Small intestine (tissue), 7 donors: ENCODE measurements at regions not wholly inside any gene's neighbourhood (a gene's known extent, or its start where the extent isn't known, plus 50 kb on each side); places are given as distances from the start of the nearest gene placed in this dataset.
A peak's percentile ranks its signal among the peaks of the same experiment; 100 is the strongest.
"Not testable (repeated sequence)": the region's sequence is repeated elsewhere in the genome, so short reads cannot be mapped to it uniquely, and the experiment has no call there.

Experiments used
- DNase-seq, 2 donors: peaks; one replicate each; pipeline versions ENCODE4 v3.0.0 to v3.0.0-alpha.2; 2013
- FAIRE-seq: peaks from 2 replicates; lab custom pipeline; 2012; peaks lifted over from hg19 to GRCh38; lab: Jason Lieb, UNC
- H3K27ac ChIP-seq, 3 donors: one replicate each; pipeline ENCODE4 v1.5.1; 2013; ENCODE audit warnings: low read length in 2 of 3, mild to moderate bottlenecking in 2 of 3, control low read depth in 1 of 3, inconsistent platforms in 1 of 3, low read depth in 1 of 3, moderate library complexity in 1 of 3
- H3K27me3 ChIP-seq, 3 donors: one replicate each; pipeline ENCODE4 v1.6.1; 2013; ENCODE audit warnings: low read length in 3 of 3, inconsistent platforms in 1 of 3; ENCODE audit not compliant: control insufficient read depth in 3 of 3, insufficient read depth in 3 of 3
- H3K36me3 ChIP-seq, 3 donors: one replicate each; pipeline ENCODE4 v1.6.1; 2013; ENCODE audit warnings: low read length in 3 of 3, inconsistent platforms in 1 of 3, low read depth in 1 of 3, mild to moderate bottlenecking in 1 of 3, moderate library complexity in 1 of 3; ENCODE audit not compliant: control insufficient read depth in 3 of 3, insufficient read depth in 2 of 3
- H3K4me1 ChIP-seq, 3 donors: one replicate each; pipeline ENCODE4 v1.6.1; 2013; ENCODE audit warnings: low read length in 2 of 3, inconsistent platforms in 1 of 3, low read depth in 1 of 3, mild to moderate bottlenecking in 1 of 3, moderate library complexity in 1 of 3; ENCODE audit not compliant: control insufficient read depth in 3 of 3, insufficient read depth in 2 of 3
- H3K4me3 ChIP-seq, 3 donors: one replicate each; pipeline ENCODE4 v1.5.1; 2013; ENCODE audit warnings: low read length in 3 of 3, control low read depth in 1 of 3, inconsistent platforms in 1 of 3, low read depth in 1 of 3, mild to moderate bottlenecking in 1 of 3, moderate library complexity in 1 of 3
- H3K9me3 ChIP-seq, 2 donors: one replicate each; pipeline ENCODE4 v1.6.1; 2013; ENCODE audit warnings: low read depth in 1 of 2, low read length in 1 of 2; ENCODE audit not compliant: control insufficient read depth in 2 of 2, insufficient read depth in 1 of 2
- WGBS, 3 donors: extraction: QIAGEN DNeasy Blood & Tissue Kit; methylation state at CpG; one replicate each; pipeline ENCODE4 v1.1.7; 2013; 5-methylcytosine and 5-hydroxymethylcytosine counted together
- donor health status: healthy with polysubstance abuse.
- donor health status: control.
- donor health status: control.
- donor health status: Bipolar disorder and iron deficiency.
- donor health status: healthy.

DNA sequence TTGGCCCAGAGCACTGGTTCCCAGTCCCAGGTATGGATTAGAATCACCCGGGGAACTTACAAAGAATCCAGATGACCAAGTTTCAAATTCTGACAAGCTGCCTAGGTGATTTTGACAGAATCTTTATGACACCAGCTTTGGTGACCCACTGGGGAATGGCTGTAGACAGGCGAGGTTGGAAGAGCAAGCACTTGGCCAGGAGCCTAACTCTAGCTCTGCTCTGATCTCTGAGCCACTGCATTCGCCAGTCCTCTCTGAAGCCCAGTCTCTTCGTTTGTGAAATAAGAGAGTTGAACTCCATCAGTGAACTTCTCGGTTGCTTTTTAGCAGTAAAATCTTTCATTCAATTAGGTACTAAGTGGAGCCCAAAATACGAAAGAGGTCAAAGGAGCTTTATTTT, 161.2 kb downstream of the VEGFA start:
- DNase-seq (no peak), FAIRE-seq (no peak)
- Histone ChIP-seq H3K27me3 (no peaks in the 10 kb centered on the region), H3K36me3 (no peaks in the 10 kb centered on the region), H3K27ac (no peak overlapping the region), H3K4me1 (peaks cover 0 to 42% (median 0%) of the 10 kb centered on the region in 3 donors), H3K4me3 (no peak overlapping the region), H3K9me3 (no peaks in the 10 kb centered on the region)
- WGBS, 3 donors: 73 to 83% (median 76%) methylated on average over 6 of the region's 6 CpGs

DNA sequence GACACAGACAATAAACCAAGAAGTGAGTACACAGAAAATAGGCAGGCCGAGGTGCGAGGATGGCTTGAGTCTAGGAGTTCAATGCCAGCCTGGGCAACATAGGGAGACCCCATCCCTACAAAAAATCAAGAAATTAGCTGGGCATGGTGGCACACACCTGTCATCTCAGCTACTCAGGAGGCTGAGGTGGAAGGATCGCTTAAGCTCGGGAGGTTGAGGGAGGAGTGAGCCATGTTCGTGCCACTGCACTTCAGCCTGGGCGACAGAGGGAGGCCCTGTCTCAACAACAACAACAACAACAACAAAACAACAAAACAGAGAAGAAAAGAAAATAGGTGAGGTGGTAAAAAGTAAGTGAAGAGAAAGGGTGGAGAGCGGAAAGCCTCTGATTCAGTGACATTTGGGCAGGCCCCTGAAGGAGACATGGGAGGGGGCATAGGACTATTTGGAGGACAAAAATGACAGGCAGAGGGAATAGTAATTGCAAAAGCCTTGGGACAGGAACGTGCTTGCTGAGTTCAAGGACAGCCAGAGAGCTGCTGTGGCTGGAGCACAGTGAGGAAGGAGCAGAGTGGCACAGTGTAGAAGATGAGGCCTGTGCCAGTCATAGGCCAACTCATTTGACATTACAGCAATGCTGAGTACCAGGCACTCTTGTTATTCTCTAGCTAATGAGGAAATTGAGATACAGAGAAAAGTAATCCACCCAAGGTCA, 160.6 kb downstream of the VEGFA start:
- DNase-seq (no peak), FAIRE-seq (no peak)
- Histone ChIP-seq H3K27me3 (no peaks in the 10 kb centered on the region), H3K9me3 (no peaks in the 10 kb centered on the region), H3K4me3 (no peak overlapping the region), H3K36me3 (no peaks in the 10 kb centered on the region), H3K4me1 (peaks cover 0 to 48% (median 0%) of the 10 kb centered on the region in 3 donors), H3K27ac (no peak overlapping the region)
- WGBS, 3 donors: 81 to 85% (median 83%) methylated on average over 8 of the region's 8 CpGs

DNA sequence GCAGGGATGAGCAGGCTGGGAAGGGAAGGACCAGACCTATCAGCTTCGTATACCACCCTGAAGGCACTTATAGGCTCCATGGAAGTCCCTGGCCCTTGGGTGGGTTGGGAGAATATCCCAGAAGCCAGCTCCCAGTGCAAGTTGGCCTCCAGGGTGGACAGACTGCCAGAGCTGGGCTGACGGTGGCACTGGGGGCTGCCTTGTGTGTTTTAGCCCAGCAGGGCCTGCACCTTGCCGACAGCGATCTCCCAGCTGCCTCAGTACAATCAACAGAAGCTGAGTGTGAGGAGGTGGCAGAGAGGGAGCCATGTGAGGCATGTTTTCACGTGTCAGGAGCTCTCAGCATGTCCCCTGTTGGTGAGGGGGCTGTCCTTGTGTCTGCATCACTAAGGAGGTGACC, 159.5 kb downstream of the VEGFA start:
- Histone ChIP-seq H3K9me3 (no peaks in the 10 kb centered on the region), H3K4me1 (peaks cover 0 to 56% (median 0%) of the 10 kb centered on the region in 3 donors), H3K36me3 (no peaks in the 10 kb centered on the region), H3K4me3 (no peak overlapping the region), H3K27me3 (no peaks in the 10 kb centered on the region), H3K27ac (no peak overlapping the region)
- no peak for FAIRE-seq
- DNase-seq: no peak
- 84 to 94% (median 93%) methylated on average over 5 of the region's 5 CpGs for WGBS, 3 donors

DNA sequence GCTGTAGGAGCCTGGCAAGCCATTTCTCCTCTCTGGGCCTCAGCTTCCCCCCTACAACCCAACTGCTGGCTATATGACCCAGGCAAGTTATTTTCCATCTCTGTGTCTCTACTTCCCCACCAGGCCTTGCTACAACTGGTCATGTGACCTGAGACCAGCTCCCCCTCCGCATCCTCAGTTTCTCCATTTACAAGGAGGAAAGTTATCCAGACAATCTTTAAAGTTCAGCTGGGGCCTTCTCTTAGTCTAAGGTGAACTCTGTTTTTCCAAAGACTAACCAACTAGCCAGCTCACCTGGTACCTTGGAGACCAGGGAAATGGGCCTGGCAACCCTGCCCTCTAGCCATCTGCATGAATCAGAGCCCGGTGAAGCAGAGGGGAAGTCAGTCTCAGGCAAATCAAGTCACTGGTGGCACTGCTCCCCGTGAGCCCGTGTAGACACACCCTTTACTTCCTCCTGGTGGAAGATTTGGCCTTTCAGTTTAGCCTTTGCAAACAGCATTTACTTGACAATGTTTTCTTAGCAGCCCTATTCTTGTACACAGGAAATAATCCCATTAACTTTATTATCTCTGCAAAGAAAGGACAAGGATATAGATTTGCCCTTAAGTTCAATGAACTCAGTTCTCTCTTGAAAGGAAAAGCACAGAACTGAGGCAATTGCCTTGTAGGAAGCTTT, 157.7 kb downstream of the VEGFA start:
- no peaks in the 10 kb centered on the region for H3K36me3 ChIP-seq
- H3K27ac ChIP-seq: peak overlapping the region; percentile 24 to 85 (median 84)
- DNase-seq (peak; percentile 72 to 79), FAIRE-seq (no peak)
- H3K4me1 ChIP-seq: peaks cover 0 to 42% (median 0%) of the 10 kb centered on the region in 3 donors
- H3K27me3 ChIP-seq: no peaks in the 10 kb centered on the region
- no peaks in the 10 kb centered on the region for H3K9me3 ChIP-seq
- 26 to 48% (median 27%) methylated on average over 4 of the region's 4 CpGs for WGBS, 3 donors
- H3K4me3 ChIP-seq: no peak overlapping the region

DNA sequence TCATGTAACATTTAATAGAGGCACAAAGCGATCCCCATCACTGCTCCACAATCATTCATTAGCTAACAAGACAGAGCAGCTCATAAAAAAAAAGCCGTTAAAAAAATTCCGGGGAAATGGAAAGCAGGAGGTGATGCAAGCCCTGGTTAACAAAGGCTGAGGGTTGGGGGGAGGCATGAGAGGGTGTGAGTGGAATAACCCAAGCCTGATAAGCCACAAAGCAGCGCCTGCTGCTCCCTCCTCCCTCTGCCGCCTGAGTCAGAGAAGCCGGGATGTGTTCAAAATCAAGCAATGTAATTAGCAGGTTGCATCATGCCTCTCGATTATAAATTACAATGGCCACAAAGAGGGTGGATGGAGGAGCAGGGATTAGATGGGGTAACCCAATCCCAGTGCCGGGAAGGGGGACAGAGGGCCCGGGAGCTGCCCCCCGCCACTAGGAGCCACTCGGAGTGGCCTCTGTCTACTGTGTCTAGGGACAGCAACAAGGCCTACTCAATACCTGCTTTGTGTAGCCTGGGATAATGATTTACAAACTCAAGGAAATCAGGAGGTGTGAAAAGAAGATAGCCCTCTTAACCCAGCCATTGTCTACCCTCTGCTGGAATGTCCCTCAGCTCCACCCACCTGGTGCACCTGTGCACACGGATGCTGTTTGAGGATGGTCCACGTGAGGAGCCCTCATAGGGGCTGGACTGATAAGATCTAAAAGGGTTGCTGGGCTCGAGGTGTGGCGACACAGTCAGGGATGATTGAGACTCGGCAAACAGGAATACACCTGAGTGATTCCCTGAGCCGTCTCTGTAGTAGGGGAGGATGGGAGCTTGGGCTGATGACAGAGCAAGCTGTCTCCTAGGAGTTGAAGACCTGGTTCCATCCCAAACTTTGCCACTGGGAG, 156.9 kb downstream of the VEGFA start:
- Histone ChIP-seq H3K36me3 (no peaks in the 10 kb centered on the region), H3K27ac (peak overlapping the region in 2 of 3 donors; percentile 85 to 88), H3K9me3 (no peaks in the 10 kb centered on the region), H3K4me3 (no peak overlapping the region), H3K4me1 (peaks cover 0 to 41% (median 0%) of the 10 kb centered on the region in 3 donors), H3K27me3 (no peaks in the 10 kb centered on the region)
- FAIRE-seq (no peak), DNase-seq (peak; percentile 85 to 94)
- 16 to 60% (median 32%) methylated on average over 17 of the region's 17 CpGs for WGBS, 3 donors

- WGBS, 3 donors: 87 to 95% (median 94%) methylated on average over 6 to 7 of the region's 7 CpGs
- not testable (repeated sequence) for FAIRE-seq
- peak overlapping the region in 2 of 3 donors; percentile 0 to 85 for H3K27ac ChIP-seq
These were observed 155.7 kb downstream of the VEGFA start for GRCh38 chr6:43925636-43926139.

DNA sequence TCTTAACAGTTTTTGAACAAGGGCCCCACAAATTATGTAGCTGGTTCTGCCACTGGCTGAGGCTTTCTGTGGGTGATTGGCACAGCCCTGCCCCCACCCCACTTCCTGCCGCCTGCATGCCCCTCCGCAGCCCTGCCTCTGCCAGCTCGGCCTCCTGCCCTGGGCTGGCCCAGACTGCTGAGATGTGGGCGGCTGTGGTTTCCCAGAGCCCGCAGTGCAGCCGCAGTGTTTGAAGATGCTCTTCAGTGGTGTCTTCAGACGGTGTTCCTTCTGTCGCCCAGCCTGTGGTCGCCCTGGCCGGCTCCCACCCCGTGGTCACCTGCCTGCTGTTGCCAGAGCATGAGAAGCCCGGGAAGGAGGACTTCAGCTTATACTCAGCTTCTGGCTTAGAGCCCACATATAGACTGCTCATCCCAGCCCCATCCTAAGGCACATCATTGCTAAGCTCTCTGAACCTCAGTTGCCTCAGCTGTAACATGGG, 154.3 kb downstream of the VEGFA start:
- 59 to 76% (median 73%) methylated on average over 12 of the region's 12 CpGs for WGBS, 3 donors
- Histone ChIP-seq H3K4me3 (no peak overlapping the region), H3K36me3 (no peaks in the 10 kb centered on the region), H3K4me1 (peaks cover 0 to 41% (median 0%) of the 10 kb centered on the region in 3 donors), H3K9me3 (no peaks in the 10 kb centered on the region), H3K27me3 (no peaks in the 10 kb centered on the region), H3K27ac (no peak overlapping the region)
- DNase-seq (no peak), FAIRE-seq (no peak)

More at GRCh38 chr6:43925636-43926139, 155.7 kb downstream of the VEGFA start:
- peaks cover 0 to 41% (median 0%) of the 10 kb centered on the region in 3 donors for H3K4me1 ChIP-seq
- not testable (repeated sequence) for DNase-seq, H3K27me3 ChIP-seq, H3K4me3 ChIP-seq, H3K36me3 ChIP-seq, H3K9me3 ChIP-seq
